K562 (cell line): ENCODE measurements at regions not wholly inside any gene's neighbourhood (a gene's known extent, or its start where the extent isn't known, plus 50 kb on each side); places are given as distances from the start of the nearest gene placed in this dataset.

Experiments used
- ASH1L ChIP-seq: fragments of 450-650 bp; IDR thresholded peaks from 2 replicates; pipeline ENCODE4 v1.6.1; 2018; ENCODE audit warnings: borderline replicate concordance, mild to moderate bottlenecking, low read depth; ENCODE audit not compliant: partially characterized antibody
- BDP1 ChIP-seq: IDR thresholded peaks from 3 replicates; pipeline ENCODE4 v1.6.1; 2011; ENCODE audit not compliant: insufficient read length, insufficient read depth
- BRF2 ChIP-seq: IDR thresholded peaks from 3 replicates; pipeline ENCODE4 v1.6.1; 2011; ENCODE audit warnings: borderline replicate concordance, mild to moderate bottlenecking; ENCODE audit not compliant: insufficient read length, insufficient read depth
- CAMTA2 ChIP-seq: fragments of 250-450 bp; sonication (Bioruptor Pico); conservative IDR thresholded peaks from 2 replicates; pipeline ENCODE4 v1.5.1; 2022
- CXXC5 ChIP-seq: fragments of 250-450 bp; sonication (Bioruptor Pico); IDR thresholded peaks from 2 replicates; pipeline ENCODE4 v1.8.0; 2022; ENCODE audit warnings: inconsistent platforms, mild to moderate bottlenecking, moderate library complexity
- ELF2 ChIP-seq: fragments of 250-450 bp; sonication (Bioruptor Pico); IDR thresholded peaks from 2 replicates; pipeline ENCODE4 v1.5.0; 2021; ENCODE audit warnings: mild to moderate bottlenecking
- EP300 ChIP-seq: IDR thresholded peaks from 2 replicates; pipeline ENCODE4 v1.6.1; 2012; ENCODE audit warnings: low read length, improper control_type of control experiment
- FOS ChIP-seq: IDR thresholded peaks from 3 replicates; pipeline ENCODE4 v1.6.1; 2011; ENCODE audit not compliant: insufficient read length; ENCODE audit errors: extremely low read depth
- HMG20B ChIP-seq: fragments of 250-450 bp; sonication (Bioruptor Pico); IDR thresholded peaks from 2 replicates; pipeline ENCODE4 v1.5.0; 2021; ENCODE audit warnings: mild to moderate bottlenecking
- IRF2 ChIP-seq: sonication (generic); formaldehyde crosslinking; IDR thresholded peaks from 2 replicates; pipeline ENCODE4 v1.8.1; 2022; ENCODE audit warnings: mild to moderate bottlenecking, missing genetic modification reagents
- MAFF ChIP-seq: IDR thresholded peaks from 2 replicates; pipeline ENCODE4 v1.6.1; 2012; ENCODE audit warnings: low read length, improper control_type of control experiment
- MCM7 ChIP-seq, 2 experiments: fragments of 450-650 bp; IDR thresholded peaks; 2 replicates each; pipeline ENCODE4 v1.6.1; 2016 to 2018
- NONO ChIP-seq, 2 experiments: fragments of 200-400 bp in 1 of 2; fragments of 450-650 bp in 1 of 2; formaldehyde crosslinking in 1 of 2; IDR thresholded peaks; 2 replicates each; pipeline ENCODE4 v1.6.1; 2017; ENCODE audit warnings: low read depth in 2 of 2, mild to moderate bottlenecking in 2 of 2, moderate library complexity in 2 of 2, low read length in 1 of 2
- RBM22 ChIP-seq: fragments of 200-400 bp; formaldehyde crosslinking; IDR thresholded peaks from 2 replicates; pipeline ENCODE4 v1.6.1; 2018; ENCODE audit warnings: low read length, low read depth; ENCODE audit not compliant: poor library complexity, severe bottlenecking
- RFX5 ChIP-seq: IDR thresholded peaks from 2 replicates; pipeline ENCODE4 v1.6.1; 2011; ENCODE audit warnings: low read depth, mild to moderate bottlenecking, improper control_type of control experiment, low read length
- SAFB2 ChIP-seq: fragments of 200-400 bp; formaldehyde crosslinking; IDR thresholded peaks from 2 replicates; pipeline ENCODE4 v1.6.1; 2018; ENCODE audit warnings: borderline replicate concordance, low read length, low read depth, moderate library complexity; ENCODE audit not compliant: severe bottlenecking
- SIN3B ChIP-seq: fragments of 450-650 bp; IDR thresholded peaks from 2 replicates; pipeline ENCODE4 v1.6.1; 2017; ENCODE audit warnings: low read depth, mild to moderate bottlenecking, moderate library complexity
- SPI1 ChIP-seq: IDR thresholded peaks from 2 replicates; pipeline ENCODE4 v1.6.1; 2011; ENCODE audit warnings: low read depth, low read length, control low read depth, borderline replicate concordance
- SRSF3 ChIP-seq: fragments of 200-400 bp; formaldehyde crosslinking; IDR thresholded peaks from 2 replicates; pipeline ENCODE4 v1.6.1; 2016; ENCODE audit warnings: mild to moderate bottlenecking, low read length, moderate library complexity; ENCODE audit not compliant: insufficient read depth
- TARDBP ChIP-seq: fragments of 450-650 bp; IDR thresholded peaks from 2 replicates; pipeline ENCODE4 v1.6.1; 2016
- THAP12 ChIP-seq: fragments of 250-450 bp; sonication (Bioruptor Pico); IDR thresholded peaks from 2 replicates; pipeline ENCODE4 v1.9.0; 2021; ENCODE audit warnings: mild to moderate bottlenecking, inconsistent platforms
- ZHX1 ChIP-seq: fragments of 150-350 bp; conservative IDR thresholded peaks from 2 replicates; pipeline ENCODE4 v1.6.1; 2014; ENCODE audit warnings: low read length
- ZKSCAN1 ChIP-seq: fragments of 150-350 bp; IDR thresholded peaks from 2 replicates; pipeline ENCODE4 v1.6.1; 2016; ENCODE audit warnings: low read depth, low read length
- ZNF174 ChIP-seq: fragments of 250-450 bp; sonication (Bioruptor Pico); IDR thresholded peaks from 2 replicates; pipeline ENCODE4 v1.4.0; 2020; ENCODE audit warnings: mild to moderate bottlenecking
- ZNF445 ChIP-seq: fragments of 250-450 bp; sonication (Bioruptor Pico); IDR thresholded peaks from 2 replicates; pipeline ENCODE4 v1.4.0; 2020; ENCODE audit warnings: low read depth, mild to moderate bottlenecking, moderate library complexity
- ZNF696 ChIP-seq: fragments of 250-450 bp; sonication (Bioruptor Pico); conservative IDR thresholded peaks from 2 replicates; pipeline ENCODE4 v1.4.0; 2020; ENCODE audit warnings: mild to moderate bottlenecking, moderate library complexity
- ZNF766 ChIP-seq: fragments of 200-800 bp; sonication (Bioruptor generic); conservative IDR thresholded peaks from 2 replicates; pipeline ENCODE4 v1.6.1; 2016; ENCODE audit warnings: missing genetic modification characterization, missing compliant biosample characterization

- no peak for TF ChIP-seq FOS
- TF ChIP-seq RBM22 = no peak
- no peak for TF ChIP-seq SRSF3
- no peak for TF ChIP-seq BRF2
- TF ChIP-seq ZNF696 (CRISPR knock-in tag) = no peak
- no peak for TF ChIP-seq RFX5
- TF ChIP-seq ZNF445 (CRISPR knock-in tag) = no peak
- TF ChIP-seq TARDBP = no peak
- TF ChIP-seq MAFF = no peak
- 0 out of 4 replicates have a peak, but pooled peaks of 1 of the 2 experiments have one; percentile 43 for TF ChIP-seq MCM7 (IDR thresholded peaks at IDR 0.05)
- TF ChIP-seq ELF2 (CRISPR knock-in tag) = no peak
- TF ChIP-seq ZNF766 (CRISPR knock-in tag) = no peak
- TF ChIP-seq THAP12 (CRISPR knock-in tag) = no peak
- TF ChIP-seq SPI1 = no peak
- no peak for TF ChIP-seq CXXC5 (CRISPR knock-in tag)
- no peak for TF ChIP-seq ZNF174 (CRISPR knock-in tag)
- TF ChIP-seq CAMTA2 = no peak
- TF ChIP-seq SAFB2 = no peak
- TF ChIP-seq ASH1L = peak; percentile 30
- TF ChIP-seq IRF2 (CRISPR knock-in tag) = no peak
- TF ChIP-seq BDP1 = no peak
- no peak for TF ChIP-seq EP300
- no peak for TF ChIP-seq HMG20B (CRISPR knock-in tag)
- TF ChIP-seq SIN3B = no peak
- no peak for TF ChIP-seq NONO (IDR thresholded peaks at IDR 0.05; ENCODE audit: low read depth in 2 of 2, low read length in 1 of 2)
- TF ChIP-seq ZHX1 = no peak
- TF ChIP-seq ZKSCAN1 = no peak
Observed at GRCh38 chr7:92997719-92998118, 120.1 kb downstream of the SAMD9 start (continued).
